ENCODE measurements at regions not wholly inside any gene's neighbourhood (a gene's known extent, or its start where the extent isn't known, plus 50 kb on each side); places are given as distances from the start of the nearest gene placed in this dataset.

DNA sequence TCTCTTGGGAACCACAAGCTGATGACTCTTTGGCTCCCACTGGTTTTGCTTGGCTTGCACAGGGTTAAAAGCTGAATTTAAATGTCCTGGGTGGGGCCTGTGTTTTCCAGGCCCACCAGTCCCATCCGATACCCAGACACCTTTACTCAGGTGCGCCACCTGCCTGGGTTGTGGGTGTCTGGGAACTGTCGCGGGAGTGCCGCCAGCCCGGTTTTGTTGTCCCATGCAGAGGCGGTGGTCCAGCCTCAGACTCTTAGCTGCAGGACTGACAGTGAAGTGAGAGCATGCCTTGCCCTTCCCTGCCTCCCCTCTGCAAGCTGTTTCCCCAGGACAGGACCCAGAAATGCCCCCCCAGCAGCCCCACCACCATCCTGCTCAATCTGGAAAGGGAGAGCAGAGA is 255.6 kb upstream of the ZNF32 start:
- no peak for DNase-seq (ENCODE audit: low read depth in 2 of 2)
- TF ChIP-seq, protein P1, sequence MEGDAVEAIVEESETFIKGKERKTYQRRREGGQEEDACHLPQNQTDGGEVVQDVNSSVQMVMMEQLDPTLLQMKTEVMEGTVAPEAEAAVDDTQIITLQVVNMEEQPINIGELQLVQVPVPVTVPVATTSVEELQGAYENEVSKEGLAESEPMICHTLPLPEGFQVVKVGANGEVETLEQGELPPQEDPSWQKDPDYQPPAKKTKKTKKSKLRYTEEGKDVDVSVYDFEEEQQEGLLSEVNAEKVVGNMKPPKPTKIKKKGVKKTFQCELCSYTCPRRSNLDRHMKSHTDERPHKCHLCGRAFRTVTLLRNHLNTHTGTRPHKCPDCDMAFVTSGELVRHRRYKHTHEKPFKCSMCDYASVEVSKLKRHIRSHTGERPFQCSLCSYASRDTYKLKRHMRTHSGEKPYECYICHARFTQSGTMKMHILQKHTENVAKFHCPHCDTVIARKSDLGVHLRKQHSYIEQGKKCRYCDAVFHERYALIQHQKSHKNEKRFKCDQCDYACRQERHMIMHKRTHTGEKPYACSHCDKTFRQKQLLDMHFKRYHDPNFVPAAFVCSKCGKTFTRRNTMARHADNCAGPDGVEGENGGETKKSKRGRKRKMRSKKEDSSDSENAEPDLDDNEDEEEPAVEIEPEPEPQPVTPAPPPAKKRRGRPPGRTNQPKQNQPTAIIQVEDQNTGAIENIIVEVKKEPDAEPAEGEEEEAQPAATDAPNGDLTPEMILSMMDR (IDR thresholded peaks at IDR 0.05; ENCODE audit: low read depth, low read length), result no peak
- no peak overlapping the region for H3K4me3 ChIP-seq (replicated peaks in 1 of 2; ENCODE audit: low read depth in 2 of 2, low read length in 2 of 2)

DNA sequence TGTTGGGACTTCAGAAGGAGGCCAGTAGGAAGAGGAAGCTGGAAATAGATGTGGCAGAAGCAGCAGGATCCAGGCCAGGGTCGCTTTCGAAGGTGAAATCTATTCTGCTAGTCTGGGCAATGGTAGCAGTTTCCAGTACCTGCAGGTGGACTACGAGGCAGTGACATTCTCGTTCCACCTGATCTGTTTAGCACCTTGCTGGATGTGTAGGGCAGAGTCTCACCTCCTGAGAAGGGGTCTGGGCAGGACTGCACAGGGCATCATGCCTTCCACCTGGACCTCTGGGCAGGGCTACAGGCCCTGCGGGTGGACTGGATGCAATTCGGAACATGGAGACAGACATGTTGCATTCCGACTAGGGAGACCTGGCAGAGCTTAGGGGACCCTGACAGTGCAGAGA is 254.8 kb upstream of the ZNF32 start:
- H3K4me3 ChIP-seq (replicated peaks in 1 of 2; ENCODE audit: low read depth in 2 of 2, low read length in 2 of 2), result no peak overlapping the region
- DNase-seq (ENCODE audit: low read depth in 2 of 2), result no peak
- TF ChIP-seq, protein P1 (IDR thresholded peaks at IDR 0.05; ENCODE audit: low read depth, low read length), result no peak

DNA sequence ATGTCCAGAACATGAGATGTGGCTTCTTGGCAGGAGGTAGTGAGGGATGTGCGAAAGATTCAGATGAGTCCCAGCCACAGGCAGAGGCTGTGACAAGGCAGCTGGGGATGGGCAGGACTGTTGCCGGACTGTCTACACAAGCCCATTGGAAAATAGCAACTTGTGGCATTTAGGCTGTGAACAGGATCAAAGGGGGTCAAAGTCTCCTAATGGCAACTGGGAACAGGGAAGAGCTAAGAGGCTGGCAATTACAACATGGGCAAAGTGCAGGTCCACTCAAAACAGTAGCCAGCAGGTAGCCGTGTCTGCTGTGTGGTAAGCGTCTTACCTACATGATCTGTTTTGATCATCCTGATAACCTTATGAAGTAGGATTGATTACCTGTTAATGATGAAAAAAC is 254.2 kb upstream of the ZNF32 start:
- DNase-seq (ENCODE audit: low read depth in 2 of 2), result no peak
- H3K4me3 ChIP-seq (replicated peaks in 1 of 2; ENCODE audit: low read depth in 2 of 2, low read length in 2 of 2), result no peak overlapping the region
- TF ChIP-seq, protein P1 (IDR thresholded peaks at IDR 0.05; ENCODE audit: low read depth, low read length), result no peak

DNA sequence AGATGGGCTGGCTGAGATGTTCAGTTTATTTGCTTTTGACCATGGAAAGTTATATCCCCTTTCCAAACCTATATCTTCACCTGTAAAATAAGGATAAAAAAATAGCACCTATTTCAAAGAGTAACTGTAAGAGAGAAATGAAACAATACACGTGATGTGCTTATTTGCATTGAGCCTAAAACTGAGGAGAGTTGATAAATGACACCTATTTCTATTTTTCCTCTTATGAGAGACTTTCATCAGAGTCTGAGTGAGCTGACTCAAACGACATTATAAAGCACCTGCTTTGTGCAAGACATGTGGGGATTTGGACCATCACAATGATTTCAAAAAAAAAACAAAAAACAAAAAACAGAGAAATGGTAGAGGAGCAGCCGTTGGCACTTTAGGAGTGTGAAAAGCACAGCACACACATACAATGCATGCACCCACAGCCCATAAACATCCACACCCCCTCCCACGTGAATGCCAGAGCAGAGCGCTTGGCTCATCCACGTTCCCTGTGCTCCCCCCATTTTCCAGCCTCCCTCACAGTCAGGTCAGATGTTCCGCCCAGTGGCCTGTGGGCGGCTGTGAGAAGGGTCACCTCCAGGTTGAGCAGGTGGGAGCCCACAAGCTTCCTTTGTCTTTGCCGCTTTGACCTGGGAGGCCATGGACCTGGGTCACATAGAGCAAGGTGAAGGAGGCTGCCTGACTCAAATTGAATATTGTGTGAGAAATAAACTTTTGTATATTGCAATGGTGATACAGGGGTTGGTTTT is 253.2 kb upstream of the ZNF32 start:
- TF ChIP-seq, protein P1 (IDR thresholded peaks at IDR 0.05; ENCODE audit: low read depth, low read length), result no peak
- no peak for DNase-seq (ENCODE audit: low read depth in 2 of 2)
- no peak overlapping the region for H3K4me3 ChIP-seq (replicated peaks in 1 of 2; ENCODE audit: low read depth in 2 of 2, low read length in 2 of 2)

- no peak for DNase-seq (ENCODE audit: low read depth in 2 of 2)
- no peak overlapping the region for H3K4me3 ChIP-seq (replicated peaks in 1 of 2; ENCODE audit: low read depth in 2 of 2, low read length in 2 of 2)
- TF ChIP-seq, protein P1 (IDR thresholded peaks at IDR 0.05; ENCODE audit: low read depth, low read length), result peak; percentile 35
Observed at GRCh38 chr10:43901302-43901701, 252.6 kb upstream of the ZNF32 start.

- TF ChIP-seq, protein P1 (IDR thresholded peaks at IDR 0.05; ENCODE audit: low read depth, low read length), result no peak
- no peak for DNase-seq (ENCODE audit: low read depth in 2 of 2)
- H3K4me3 ChIP-seq (replicated peaks in 1 of 2; ENCODE audit: low read depth in 2 of 2, low read length in 2 of 2), result no peak overlapping the region
Observed at GRCh38 chr10:43900571-43900970, 251.9 kb upstream of the ZNF32 start.

Measured in cardiac fibroblast (primary cell).